Activated T-cell treated with anti-CD3 and anti-CD28 coated beads, Interleukin-2, amount 50 U/mL, for 24 hours (primary cell): ENCODE measurements at regions not wholly inside any gene's neighbourhood (a gene's known extent, or its start where the extent isn't known, plus 50 kb on each side); places are given as distances from the start of the nearest gene placed in this dataset.

Experiments used
- DNase-seq: peaks from one replicate; pipeline ENCODE4 v3.0.0-alpha.2; 2020
- H3K27ac Mint-ChIP-seq: 2 replicates; pipeline ENCODE4 v1.8.0; 2020; ENCODE audit warnings: mild to moderate bottlenecking, mixed read lengths
- H3K27me3 Mint-ChIP-seq: 2 replicates; pipeline ENCODE4 v1.8.0; 2020; ENCODE audit warnings: mixed read lengths
- H3K36me3 Mint-ChIP-seq: 2 replicates; pipeline ENCODE4 v1.8.0; 2020; ENCODE audit warnings: low read depth, mixed read lengths
- H3K4me1 Mint-ChIP-seq: 2 replicates; pipeline ENCODE4 v1.8.0; 2020; ENCODE audit warnings: low read depth, mixed read lengths
- H3K4me3 Mint-ChIP-seq: 2 replicates; pipeline ENCODE4 v1.8.0; 2020; ENCODE audit warnings: mild to moderate bottlenecking, moderate library complexity, mixed read lengths
- H3K9me3 Mint-ChIP-seq: 2 replicates; pipeline ENCODE4 v1.8.0; 2020; ENCODE audit warnings: mixed read lengths

GRCh38 chr11:80525663-80526405 lies 1085.0 kb upstream of the TENM4 start:
- no peak overlapping the region for H3K27ac Mint-ChIP-seq
- no peak for DNase-seq
- H3K4me3 Mint-ChIP-seq = no peak overlapping the region
- H3K4me1 Mint-ChIP-seq = no peaks in the 10 kb centered on the region
- H3K9me3 Mint-ChIP-seq = peaks cover 4% of the 10 kb centered on the region
- no peaks in the 10 kb centered on the region for H3K27me3 Mint-ChIP-seq
- H3K36me3 Mint-ChIP-seq = no peaks in the 10 kb centered on the region

- H3K27ac Mint-ChIP-seq = no peak overlapping the region
- H3K27me3 Mint-ChIP-seq = no peaks in the 10 kb centered on the region
- DNase-seq = no peak
- peaks cover 4% of the 10 kb centered on the region for H3K9me3 Mint-ChIP-seq
- H3K36me3 Mint-ChIP-seq = no peaks in the 10 kb centered on the region
- H3K4me1 Mint-ChIP-seq = no peaks in the 10 kb centered on the region
- no peak overlapping the region for H3K4me3 Mint-ChIP-seq
Measured at GRCh38 chr11:80524349-80524748, 1083.5 kb upstream of the TENM4 start.

GRCh38 chr11:80523057-80523456 lies 1082.2 kb upstream of the TENM4 start:
- H3K4me3 Mint-ChIP-seq = no peak overlapping the region
- no peaks in the 10 kb centered on the region for H3K4me1 Mint-ChIP-seq
- no peaks in the 10 kb centered on the region for H3K36me3 Mint-ChIP-seq
- no peak overlapping the region for H3K27ac Mint-ChIP-seq
- peaks cover 2% of the 10 kb centered on the region for H3K9me3 Mint-ChIP-seq
- DNase-seq = no peak
- H3K27me3 Mint-ChIP-seq = no peaks in the 10 kb centered on the region

- Mint-ChIP-seq H3K27me3 (no peaks in the 10 kb centered on the region), H3K9me3 (peaks cover 8% of the 10 kb centered on the region), H3K27ac (no peak overlapping the region), H3K4me3 (no peak overlapping the region), H3K36me3 (no peaks in the 10 kb centered on the region), H3K4me1 (no peaks in the 10 kb centered on the region)
- no peak for DNase-seq
Measured at GRCh38 chr11:80521592-80521991, 1080.8 kb upstream of the TENM4 start.

- peaks cover 8% of the 10 kb centered on the region for H3K9me3 Mint-ChIP-seq
- H3K36me3 Mint-ChIP-seq = no peaks in the 10 kb centered on the region
- no peaks in the 10 kb centered on the region for H3K27me3 Mint-ChIP-seq
- no peak overlapping the region for H3K4me3 Mint-ChIP-seq
- H3K27ac Mint-ChIP-seq = no peak overlapping the region
- no peaks in the 10 kb centered on the region for H3K4me1 Mint-ChIP-seq
- DNase-seq = no peak
Measured at GRCh38 chr11:80520507-80520887, 1079.7 kb upstream of the TENM4 start.

GRCh38 chr11:80519596-80520506 lies 1079.0 kb upstream of the TENM4 start:
- no peaks in the 10 kb centered on the region for H3K4me1 Mint-ChIP-seq
- no peaks in the 10 kb centered on the region for H3K27me3 Mint-ChIP-seq
- H3K4me3 Mint-ChIP-seq = no peak overlapping the region

GRCh38 chr11:80517701-80518100 lies 1076.9 kb upstream of the TENM4 start:
- Mint-ChIP-seq H3K4me3 (no peak overlapping the region), H3K27me3 (no peaks in the 10 kb centered on the region), H3K4me1 (no peaks in the 10 kb centered on the region), H3K36me3 (no peaks in the 10 kb centered on the region), H3K9me3 (peaks cover 19% of the 10 kb centered on the region), H3K27ac (no peak overlapping the region)
- DNase-seq = no peak

More at GRCh38 chr11:80519596-80520506, 1079.0 kb upstream of the TENM4 start:
- H3K27ac Mint-ChIP-seq = no peak overlapping the region
- no peaks in the 10 kb centered on the region for H3K36me3 Mint-ChIP-seq
- no peak for DNase-seq
- peaks cover 11% of the 10 kb centered on the region for H3K9me3 Mint-ChIP-seq

- H3K4me3 Mint-ChIP-seq = no peak overlapping the region
- no peak for DNase-seq
- no peaks in the 10 kb centered on the region for H3K4me1 Mint-ChIP-seq
- no peaks in the 10 kb centered on the region for H3K36me3 Mint-ChIP-seq
- H3K27me3 Mint-ChIP-seq = no peaks in the 10 kb centered on the region
- peaks cover 23% of the 10 kb centered on the region for H3K9me3 Mint-ChIP-seq
- H3K27ac Mint-ChIP-seq = no peak overlapping the region
Measured at GRCh38 chr11:80515097-80515496, 1074.3 kb upstream of the TENM4 start.

GRCh38 chr11:80512491-80512890 lies 1071.7 kb upstream of the TENM4 start:
- no peak for DNase-seq
- Mint-ChIP-seq H3K27me3 (no peaks in the 10 kb centered on the region), H3K36me3 (no peaks in the 10 kb centered on the region), H3K27ac (no peak overlapping the region), H3K4me3 (no peak overlapping the region), H3K9me3 (peaks cover 27% of the 10 kb centered on the region), H3K4me1 (no peaks in the 10 kb centered on the region)

GRCh38 chr11:80505771-80506170 lies 1064.9 kb upstream of the TENM4 start:
- peaks cover 17% of the 10 kb centered on the region for H3K9me3 Mint-ChIP-seq
- DNase-seq = no peak
- no peak overlapping the region for H3K4me3 Mint-ChIP-seq
- H3K36me3 Mint-ChIP-seq = no peaks in the 10 kb centered on the region
- H3K27me3 Mint-ChIP-seq = no peaks in the 10 kb centered on the region
- H3K27ac Mint-ChIP-seq = no peak overlapping the region
- no peaks in the 10 kb centered on the region for H3K4me1 Mint-ChIP-seq

- H3K4me1 Mint-ChIP-seq = no peaks in the 10 kb centered on the region
- DNase-seq = no peak
- H3K27me3 Mint-ChIP-seq = no peaks in the 10 kb centered on the region
- H3K27ac Mint-ChIP-seq = no peak overlapping the region
- no peaks in the 10 kb centered on the region for H3K36me3 Mint-ChIP-seq
- peaks cover 18% of the 10 kb centered on the region for H3K9me3 Mint-ChIP-seq
- no peak overlapping the region for H3K4me3 Mint-ChIP-seq
Measured at GRCh38 chr11:80503990-80504389, 1063.2 kb upstream of the TENM4 start.

- Mint-ChIP-seq H3K36me3 (no peaks in the 10 kb centered on the region), H3K9me3 (peaks cover 15% of the 10 kb centered on the region), H3K27me3 (no peaks in the 10 kb centered on the region), H3K4me1 (no peaks in the 10 kb centered on the region), H3K27ac (no peak overlapping the region), H3K4me3 (no peak overlapping the region)
- DNase-seq = no peak
Measured at GRCh38 chr11:80502511-80502910, 1061.7 kb upstream of the TENM4 start.

- DNase-seq = no peak
- H3K36me3 Mint-ChIP-seq = no peaks in the 10 kb centered on the region
Measured at GRCh38 chr11:80495116-80495515, 1054.3 kb upstream of the TENM4 start.

GRCh38 chr11:80487952-80488351 lies 1047.1 kb upstream of the TENM4 start:
- Mint-ChIP-seq H3K9me3 (peaks cover 14% of the 10 kb centered on the region), H3K27me3 (no peaks in the 10 kb centered on the region), H3K27ac (no peak overlapping the region), H3K4me3 (no peak overlapping the region), H3K4me1 (no peaks in the 10 kb centered on the region), H3K36me3 (no peaks in the 10 kb centered on the region)
- DNase-seq = no peak

More at GRCh38 chr11:80495116-80495515, 1054.3 kb upstream of the TENM4 start:
- Mint-ChIP-seq H3K27me3 (no peaks in the 10 kb centered on the region), H3K9me3 (peaks cover 24% of the 10 kb centered on the region), H3K4me3 (no peak overlapping the region), H3K4me1 (no peaks in the 10 kb centered on the region), H3K27ac (no peak overlapping the region)

- Mint-ChIP-seq H3K27ac (no peak overlapping the region), H3K4me3 (no peak overlapping the region), H3K9me3 (peaks cover 13% of the 10 kb centered on the region), H3K27me3 (no peaks in the 10 kb centered on the region), H3K36me3 (no peaks in the 10 kb centered on the region), H3K4me1 (no peaks in the 10 kb centered on the region)
- DNase-seq = no peak
Measured at GRCh38 chr11:80486678-80487077, 1045.8 kb upstream of the TENM4 start.
